ENCODE measurements at regions not wholly inside any gene's neighbourhood (a gene's known extent, or its start where the extent isn't known, plus 50 kb on each side); places are given as distances from the start of the nearest gene placed in this dataset.
"Not testable (repeated sequence)": the region's sequence is repeated elsewhere in the genome, so short reads cannot be mapped to it uniquely, and the experiment has no call there.

DNA sequence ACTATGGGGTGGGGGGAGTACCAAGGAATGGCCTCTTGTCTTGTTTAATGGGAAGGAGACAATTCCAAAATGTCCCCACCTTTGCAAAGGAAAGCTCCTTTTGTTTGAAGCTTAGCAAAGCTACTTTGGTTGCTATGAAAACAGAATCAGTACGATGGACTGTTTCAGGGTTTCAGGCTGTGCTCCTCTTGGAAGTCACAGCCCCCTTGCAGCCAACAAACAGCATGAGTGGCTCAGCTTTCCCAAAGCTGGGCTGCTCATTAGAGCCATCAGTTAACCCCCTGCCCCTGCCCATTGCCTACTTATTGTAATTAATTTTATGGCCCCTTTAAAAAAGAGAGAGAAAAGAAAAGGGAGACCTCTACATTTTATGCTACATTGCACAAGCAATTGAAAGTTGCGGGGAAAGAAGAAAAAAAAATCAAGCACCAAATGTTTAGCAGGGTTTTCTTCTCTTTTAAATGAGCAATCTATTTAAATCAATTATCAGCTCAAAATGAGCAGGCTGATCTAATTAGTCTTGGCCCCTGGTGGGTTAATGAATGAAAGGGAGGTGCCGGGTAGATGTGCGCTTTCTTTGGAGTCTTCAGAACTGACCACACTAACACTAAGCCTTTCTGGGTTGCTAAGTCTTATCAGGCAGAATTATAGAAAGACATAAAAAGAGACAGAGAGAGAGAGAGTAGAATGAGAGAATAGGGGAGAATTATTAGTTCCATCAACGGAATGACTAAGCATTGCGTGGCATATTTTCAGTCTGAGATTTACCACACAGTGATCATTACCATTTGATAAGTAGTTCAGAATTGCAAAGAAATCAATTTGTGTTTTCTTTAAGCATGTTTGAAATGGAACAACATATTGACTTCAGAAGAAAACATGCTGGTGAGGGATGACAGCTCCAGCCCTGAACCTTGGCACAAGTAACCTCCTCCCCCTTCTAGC, 284.9 kb downstream of the INSIG2 start:
- no peak for DNase-seq

DNA sequence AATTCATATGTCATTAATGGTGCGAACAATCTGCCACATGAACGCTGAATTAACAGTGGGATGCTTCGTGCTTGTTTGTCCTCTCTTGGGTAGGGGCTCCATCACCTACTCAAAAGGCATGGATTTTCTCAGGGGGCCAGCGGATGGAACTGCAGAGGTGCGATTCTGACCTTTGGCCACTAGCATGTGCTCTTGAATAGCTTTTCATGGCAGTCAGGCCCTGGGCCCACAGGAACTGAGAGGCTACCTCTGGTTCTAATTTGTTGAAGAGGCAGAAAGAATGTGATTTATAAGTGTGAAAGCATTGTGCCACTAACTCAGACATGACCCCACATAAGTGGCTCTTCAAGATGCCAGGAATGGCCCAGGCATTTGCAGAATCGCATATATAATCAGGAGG, 283.2 kb downstream of the INSIG2 start:
- DNase-seq: peak; percentile 6

DNA sequence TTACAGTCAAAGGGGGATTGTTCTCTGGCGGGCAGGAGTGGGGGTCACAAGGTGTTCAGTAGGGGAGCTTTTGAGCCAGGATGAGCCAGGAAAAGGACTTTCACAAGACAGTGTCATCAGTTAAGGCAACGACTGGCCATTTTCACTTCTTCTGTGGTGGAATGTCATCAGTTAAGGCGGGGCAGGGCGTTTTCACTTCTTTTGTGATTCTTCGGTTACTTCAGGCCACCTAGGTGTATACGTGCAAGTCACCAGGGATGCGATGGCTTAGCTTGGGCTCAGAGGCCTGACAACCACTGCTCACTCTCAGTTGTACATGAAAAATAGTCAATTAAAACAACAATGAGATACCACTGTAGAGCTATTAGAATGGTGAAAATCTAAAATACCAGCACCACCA, 281.2 kb downstream of the INSIG2 start:
- DNase-seq: not testable (repeated sequence)

DNA sequence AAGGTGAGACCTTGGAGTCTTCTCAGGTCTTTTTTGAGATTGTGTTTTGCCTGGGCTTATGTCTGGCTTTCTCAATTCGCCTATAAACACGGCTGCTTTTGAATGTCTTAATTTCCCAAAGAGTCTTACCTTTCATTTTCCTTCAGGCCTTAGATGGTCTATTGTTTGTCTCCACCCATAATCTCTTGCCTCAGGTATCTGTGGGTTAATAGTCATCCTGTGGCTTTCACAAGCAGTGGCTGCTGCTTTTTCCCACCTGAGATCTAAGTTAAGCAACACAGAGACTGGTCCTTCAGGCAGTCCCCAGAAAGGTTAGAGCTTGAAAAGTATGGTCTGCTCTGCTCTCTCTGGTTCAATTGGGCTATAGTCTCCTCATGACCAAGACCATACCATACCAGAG, 275.3 kb downstream of the INSIG2 start:
- DNase-seq: no peak

DNA sequence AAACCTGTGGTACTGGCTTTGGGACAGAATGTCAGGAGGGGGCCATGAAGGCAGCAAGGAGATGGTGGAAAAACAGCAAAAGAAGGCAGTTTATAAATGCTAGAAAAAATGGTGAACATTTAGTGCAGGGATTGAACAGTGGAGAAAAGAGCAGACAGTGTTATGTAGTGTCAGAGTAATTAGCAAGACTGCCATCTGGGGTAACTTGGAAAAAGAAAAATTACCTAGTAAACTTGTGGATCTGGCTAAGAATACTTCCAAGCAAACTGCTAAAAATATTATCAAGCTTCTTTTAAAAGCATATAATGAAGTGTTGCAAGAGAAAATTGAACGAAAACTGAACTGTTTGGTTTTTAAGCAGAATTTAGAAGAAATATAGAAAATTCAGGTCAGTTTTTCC, 267.8 kb downstream of the INSIG2 start:
- DNase-seq: no peak

DNA sequence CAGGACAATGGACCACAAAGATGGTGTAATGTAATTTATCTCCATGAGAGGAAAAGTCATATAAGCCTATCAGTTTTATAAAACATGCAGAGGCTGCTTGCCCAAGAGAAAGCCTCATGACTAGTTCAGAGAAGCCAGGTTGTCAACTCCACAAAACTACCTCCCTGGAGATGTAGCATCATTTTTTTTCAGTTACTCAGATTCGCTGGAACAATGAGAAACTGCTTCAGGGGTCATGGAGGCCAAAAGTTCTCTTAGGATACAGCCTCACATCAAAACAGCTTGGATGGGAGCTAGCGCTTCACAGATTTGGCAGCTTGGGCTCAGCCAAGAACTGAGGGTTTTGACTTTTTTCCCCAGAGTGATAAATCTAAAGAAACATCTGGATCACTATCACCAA, 263.5 kb downstream of the INSIG2 start:
- DNase-seq: no peak

DNA sequence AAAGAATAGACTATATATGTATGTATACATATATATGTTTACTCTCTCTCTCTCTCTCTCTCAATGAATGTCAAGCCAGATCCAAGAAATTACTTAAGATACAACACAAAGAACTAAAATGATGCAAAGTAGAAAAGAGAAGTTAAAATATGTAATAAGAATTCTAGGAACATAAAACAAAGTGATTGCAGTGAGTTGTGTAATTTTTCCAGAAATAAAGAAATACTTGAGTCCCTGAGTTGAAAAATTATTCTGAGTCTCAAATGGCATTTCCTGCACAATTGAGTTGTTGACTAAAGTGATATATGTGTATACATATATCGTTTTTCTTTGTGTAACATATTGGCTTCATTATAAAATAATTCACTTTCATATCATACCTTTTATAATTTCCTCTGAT, 262.4 kb downstream of the INSIG2 start:
- no peak for DNase-seq

DNA sequence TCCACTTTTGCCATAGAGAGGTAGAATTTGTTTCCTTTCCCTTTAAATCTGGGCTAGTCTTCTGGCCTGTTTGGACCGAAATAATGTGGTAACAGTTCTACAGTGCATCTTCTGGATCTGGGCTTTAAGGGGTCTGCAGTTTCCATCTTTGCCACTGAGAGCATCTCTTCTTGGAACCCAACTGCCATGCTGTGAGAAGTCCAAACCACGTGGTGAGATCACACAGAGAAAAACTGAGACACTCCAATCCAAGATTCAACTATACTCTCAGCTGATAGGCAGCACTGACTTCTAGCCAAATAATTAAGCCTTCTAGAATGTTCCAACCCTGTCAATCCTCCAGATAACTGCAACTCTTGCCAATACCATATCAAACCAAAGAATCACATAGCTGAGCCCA, 261.1 kb downstream of the INSIG2 start:
- DNase-seq: no peak

DNA sequence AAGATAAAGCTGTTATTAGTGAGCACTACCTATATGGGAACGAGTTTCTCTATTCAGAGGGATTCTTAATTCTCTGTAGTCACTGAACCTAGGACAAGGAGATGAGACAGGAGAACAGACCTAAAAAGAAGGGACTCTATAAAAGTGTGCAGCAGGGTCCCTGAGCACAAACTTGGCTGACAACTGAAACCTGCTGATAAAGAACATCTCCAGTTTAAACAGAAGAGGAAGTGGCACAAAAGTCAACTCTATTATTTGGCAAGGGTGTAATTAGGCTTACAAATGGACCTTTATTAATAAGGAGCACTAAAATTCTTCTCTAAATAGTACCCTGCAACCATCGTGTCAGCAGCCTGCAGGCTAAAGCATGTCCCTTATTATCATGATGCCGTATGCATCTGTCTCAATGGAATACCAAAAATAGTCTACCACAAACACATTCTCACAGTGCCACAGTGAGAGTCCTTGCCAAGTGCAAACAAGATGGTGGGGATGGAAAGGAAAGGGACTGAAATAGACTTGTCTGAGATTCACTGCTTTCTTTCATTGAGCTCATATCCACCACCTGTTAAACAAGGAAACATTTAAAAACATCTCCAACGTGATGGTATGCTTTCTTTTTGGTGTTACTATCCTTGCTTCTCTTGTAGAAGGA, 260.2 kb downstream of the INSIG2 start:
- DNase-seq: no peak

DNA sequence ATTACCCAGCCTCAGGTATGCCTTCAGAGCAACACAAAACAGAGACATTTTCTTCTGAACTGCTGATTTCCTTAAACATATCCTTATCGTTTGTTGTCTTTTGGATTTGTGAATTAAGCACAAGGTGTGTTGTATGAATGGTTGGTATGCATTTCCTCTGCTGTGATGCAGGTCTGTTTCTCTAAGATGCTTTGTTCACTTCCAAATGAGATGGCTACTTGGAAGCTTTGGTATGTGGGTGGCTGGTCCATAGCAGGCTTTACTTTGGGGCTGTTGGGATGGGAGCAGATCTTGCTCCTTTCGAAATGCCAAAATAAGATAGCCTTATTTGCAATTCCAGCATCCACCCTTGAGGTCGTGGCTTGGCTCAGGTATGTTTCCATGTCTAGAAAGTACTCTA, 257.2 kb downstream of the INSIG2 start:
- no peak for DNase-seq

DNA sequence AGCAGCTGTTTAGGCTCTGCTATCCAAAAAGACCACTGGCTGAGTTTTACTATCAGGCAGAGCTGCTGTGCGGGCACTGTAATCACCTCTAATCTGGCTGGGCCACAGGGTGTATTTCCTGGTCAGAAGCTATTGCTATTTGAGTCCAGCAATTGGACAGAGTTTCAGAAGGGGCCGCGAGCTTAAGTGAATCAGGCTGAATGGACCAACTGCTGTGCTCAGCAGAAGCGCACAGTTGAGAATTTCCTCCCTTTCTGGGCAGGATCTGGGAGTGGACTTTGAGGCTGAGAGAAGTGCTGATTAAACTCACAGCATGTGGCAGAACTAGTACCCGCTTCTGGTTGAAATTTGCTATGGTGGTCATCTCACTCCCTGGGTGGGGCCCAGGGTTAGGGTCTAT, 251.8 kb downstream of the INSIG2 start:
- DNase-seq: no peak

DNA sequence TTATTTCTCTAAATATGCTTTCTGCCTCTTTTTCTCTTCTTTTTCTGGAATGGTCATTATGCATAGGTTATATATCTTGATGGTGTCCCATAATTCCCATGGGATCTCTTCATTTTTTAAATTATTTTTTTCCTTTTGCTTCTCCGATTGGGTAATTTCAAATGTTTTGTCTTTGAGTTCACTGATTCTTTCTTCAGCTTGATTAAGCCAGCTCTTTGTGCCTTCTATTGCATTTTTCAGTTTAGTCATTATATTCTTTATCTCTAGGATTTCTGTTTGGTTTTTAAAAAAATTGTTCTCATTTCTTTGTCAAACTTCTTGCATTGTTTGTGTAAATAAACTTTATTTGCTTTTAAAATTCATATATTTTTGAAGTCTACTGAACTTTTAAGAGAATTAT, 251.1 kb downstream of the INSIG2 start:
- no peak for DNase-seq

DNA sequence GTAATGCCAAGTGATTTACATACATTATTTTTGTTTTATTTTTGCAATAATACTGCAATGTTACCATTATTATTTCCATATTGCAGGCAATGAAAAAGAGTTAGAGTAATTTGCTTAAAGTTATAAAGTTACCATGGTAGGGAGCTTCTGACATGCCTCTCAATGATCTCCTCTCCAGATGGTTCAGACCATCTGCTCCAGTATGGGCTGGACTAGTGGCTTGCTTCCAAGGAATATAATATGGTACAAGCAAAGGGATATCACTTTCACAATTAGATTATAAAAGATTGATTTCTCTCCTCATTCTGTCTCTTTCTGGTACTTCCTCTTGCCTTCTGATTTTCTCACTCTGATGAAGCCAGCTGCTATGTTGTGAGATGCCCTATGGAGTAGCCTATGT, 245.4 kb downstream of the INSIG2 start:
- no peak for DNase-seq

DNA sequence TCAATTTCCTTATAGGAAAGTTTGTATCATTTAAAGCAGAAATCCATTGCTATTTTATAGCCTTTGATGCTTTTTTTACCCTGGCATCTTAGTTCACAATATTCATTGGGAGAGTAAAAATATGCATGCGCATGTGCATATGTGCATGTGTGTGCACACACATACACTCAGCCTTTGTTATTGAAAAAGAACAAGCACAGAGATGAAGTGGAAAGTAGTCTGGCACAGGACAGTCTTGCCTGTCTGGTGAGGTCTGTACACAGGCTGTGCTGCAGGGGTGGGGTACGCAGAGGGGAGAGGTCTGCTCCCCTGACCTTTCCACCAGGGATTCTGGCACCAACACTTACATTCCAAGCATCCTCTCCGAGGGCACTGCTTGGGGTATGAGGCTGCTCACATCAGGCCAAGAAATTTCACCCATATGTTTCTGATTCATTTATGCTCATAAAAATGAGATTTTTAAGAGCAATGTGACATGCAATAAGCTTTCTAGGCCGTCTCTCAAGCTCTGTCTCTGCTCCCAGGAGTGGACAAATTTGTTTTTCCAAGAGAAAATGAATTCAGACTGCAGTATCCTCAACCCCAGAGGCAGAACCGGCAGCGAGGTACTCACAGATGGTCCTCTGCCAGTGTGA, 237.2 kb downstream of the INSIG2 start:
- no peak for DNase-seq

DNA sequence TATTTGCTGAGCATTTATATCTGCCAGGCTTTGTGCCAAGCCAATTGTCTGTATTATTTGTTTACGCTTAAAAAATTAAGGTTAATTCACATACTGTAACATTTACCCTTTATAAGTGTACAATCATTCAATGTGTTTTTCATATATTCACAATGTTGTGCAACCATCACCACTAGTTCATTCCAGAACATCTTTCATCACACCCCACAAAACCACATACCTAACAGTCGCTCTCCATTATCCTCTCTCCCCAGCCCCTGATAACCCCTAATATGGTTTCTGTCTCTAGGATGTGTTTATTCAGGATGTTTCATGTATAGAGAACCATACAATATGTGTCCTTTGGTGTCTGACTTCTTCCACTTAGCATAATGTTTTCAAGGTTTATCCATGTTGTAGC, 234.1 kb downstream of the INSIG2 start:
- DNase-seq: no peak

DNA sequence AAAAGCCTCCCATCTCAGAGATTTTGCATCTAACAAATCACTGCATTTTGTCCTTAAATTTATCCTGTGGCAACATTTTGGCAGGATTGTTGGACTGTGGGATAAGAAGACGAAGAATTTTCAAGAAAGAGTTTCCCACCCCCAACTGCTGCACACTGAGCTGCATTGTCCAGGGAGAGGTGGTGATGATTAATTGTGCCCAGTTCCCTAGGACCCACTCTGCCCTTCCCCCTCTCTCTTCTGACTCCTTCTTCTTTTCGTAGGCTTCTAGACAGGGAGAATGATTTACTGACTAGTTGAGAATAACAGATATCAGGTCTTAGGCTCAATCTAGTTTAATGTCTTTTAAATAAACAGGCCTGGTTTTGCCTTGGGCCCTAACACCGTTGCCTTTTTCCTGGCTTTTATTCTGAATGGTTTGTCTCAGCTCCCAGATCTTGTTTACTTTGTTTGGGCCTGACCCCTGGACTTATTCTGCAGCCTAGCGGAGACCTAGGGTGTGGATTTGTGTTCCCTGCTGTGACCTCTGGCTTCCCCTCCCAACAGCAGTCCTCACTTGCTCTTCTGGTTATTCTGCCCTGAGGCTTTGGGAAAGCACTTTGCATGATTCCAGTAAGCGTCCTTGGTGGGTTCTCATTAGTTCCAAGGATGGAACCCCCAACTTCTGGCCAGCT, 233.3 kb downstream of the INSIG2 start:
- no peak for DNase-seq

DNA sequence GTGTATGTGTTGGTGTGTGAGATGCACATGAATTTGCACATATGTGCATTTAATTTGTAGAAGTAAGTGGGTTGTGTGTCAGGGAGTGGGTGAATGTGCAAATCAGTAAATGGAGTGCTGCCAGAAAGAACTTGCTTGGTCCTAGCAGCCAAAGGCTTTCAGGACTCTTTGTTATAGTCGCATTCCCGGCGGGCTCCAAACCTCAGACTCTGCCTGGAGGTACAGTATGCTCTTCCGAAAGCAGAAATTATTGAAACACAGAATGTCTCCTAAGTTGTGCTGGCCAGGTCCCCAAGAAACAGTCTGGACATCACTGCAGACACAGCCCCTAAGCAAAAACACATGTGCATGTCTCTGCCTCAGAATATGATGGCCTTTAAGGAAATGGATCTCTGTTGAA, 232.4 kb downstream of the INSIG2 start:
- no peak for DNase-seq

DNA sequence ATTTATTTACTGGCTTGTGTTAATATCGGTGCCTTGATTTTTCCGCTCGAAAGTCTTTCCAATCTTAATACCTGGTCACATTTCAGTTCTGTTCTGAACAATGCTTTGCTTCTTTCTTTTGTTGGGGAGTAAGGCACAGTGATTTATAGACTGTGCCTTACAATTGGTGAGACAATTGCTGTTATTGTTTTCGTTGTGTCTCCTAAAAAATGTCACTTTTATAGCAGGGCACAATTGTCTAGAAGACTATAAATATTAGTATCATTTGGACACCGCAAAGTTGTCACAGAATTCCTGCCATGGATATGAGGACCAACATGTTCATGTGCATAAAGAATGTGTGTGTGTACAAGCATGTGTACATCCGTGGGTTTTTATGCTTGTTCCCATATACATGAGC, 231.9 kb downstream of the INSIG2 start:
- DNase-seq: no peak

DNA sequence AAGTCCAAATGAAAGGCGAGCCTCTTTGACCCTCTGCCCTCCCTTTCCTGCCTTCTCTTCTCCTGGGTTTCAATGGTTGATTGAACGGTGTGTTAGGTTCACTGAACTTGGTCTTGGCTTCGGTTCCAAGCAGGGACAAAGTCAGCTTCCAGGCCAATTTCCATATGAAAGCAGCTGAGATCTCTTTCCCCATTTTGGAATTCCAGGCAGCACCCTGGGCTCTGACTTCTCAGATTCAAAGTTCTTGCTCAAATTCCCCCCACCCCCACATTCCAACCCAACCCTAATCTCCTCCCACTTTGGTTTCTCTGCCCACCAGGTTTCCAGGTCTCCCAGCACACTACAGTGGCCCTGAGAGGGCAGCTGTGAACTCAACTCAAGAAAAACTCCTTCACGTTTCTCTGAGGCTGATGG, 231.0 kb downstream of the INSIG2 start:
- DNase-seq: no peak

DNA sequence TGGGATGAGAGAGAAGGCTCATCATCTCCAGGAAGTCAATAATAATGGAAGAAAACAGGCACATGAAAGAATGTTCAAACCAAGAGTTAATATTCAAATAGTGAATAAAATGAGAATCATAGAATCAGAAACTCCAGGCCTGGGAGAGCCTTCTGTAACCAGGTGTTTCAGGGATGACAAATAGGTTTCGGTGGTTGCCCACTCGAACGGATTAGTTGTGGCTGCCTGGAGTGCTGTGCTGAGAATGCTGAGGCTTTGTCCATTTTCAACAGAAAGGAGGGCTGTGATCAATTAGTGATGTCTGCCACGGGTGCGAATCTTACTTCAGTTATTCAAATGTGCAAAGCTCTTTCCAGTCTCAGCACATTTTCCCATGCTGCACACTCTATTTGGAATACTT, 227.3 kb downstream of the INSIG2 start:
- no peak for DNase-seq

DNA sequence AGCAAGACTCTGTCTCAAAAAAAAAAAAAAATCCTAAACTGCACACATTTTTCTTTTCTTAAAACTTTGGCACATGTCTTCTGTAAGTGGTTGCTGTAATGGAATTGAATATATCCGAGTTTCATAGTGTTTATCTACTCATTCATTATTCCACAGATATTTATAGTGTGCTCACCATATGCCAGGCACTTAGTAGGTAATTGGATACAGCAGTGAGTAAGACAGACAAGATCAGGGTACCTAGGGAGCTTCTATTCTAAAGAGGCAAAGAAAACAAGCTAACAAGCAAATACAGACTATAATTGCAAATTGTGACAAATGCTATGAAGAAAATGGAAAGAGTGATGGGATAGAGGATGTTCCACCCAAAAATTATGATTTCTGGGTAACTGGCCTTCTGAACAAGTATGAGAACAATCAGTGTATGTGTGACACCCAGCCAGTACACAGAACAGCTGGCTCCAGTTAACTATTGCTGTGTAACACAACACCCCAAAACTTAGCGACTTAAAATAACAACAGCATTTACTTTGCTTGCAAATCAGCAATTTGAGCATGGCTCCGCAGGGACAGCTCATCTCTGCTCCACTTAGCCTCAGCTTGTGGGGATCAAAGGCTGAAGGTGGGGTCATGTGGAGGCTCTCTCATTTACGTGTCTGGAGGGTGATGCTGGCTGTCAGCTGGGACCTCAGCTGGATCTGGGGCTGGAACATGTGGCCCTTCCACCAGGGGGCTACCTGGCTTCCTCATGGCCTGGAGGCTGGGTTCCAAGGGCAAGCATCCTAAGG, 224.9 kb downstream of the INSIG2 start:
- no peak for DNase-seq

DNA sequence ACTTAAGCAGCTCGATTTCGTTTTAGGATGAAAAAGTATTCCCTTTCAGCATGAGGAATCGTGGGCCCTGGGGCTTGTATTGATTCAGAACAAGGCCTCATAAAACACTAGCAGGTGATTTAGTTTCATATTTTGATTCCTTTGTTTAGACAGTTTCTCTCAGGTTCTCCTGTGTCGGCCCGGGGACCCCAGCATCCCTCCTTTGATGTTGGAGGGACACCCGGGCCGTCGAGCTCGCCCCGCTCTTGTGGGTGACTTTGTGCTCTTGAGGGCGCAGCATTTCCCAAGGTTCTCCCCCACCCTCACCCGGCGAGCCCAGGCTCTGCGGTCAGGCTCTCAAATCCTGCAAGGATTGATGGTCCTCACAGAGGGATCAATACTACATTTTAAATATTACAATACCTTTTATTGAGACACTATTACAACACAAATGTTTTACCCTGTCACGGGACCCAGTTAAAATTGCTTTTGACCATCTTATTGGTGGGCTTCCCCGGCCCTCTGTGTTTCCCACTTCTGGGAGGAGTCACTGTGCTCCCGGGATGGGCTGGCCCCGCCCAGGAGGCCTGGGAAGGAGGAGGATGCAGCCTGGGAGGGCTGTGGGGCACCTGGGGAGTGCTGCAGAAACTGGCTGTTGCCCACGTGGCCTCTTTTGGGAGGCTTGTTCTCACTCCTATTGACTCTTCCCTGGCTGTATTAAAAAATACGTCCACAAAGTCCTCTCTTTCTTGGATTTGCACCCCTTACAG, 222.6 kb downstream of the INSIG2 start:
- no peak for DNase-seq
